ENCODE measurements at regions not wholly inside any gene's neighbourhood (a gene's known extent, or its start where the extent isn't known, plus 50 kb on each side); places are given as distances from the start of the nearest gene placed in this dataset.

- in situ Hi-C loops (cut with MboI; ENCODE audit: low sequenced_read_pairs, unreplicated experiment), result no loop called here
- DNase-seq (ENCODE audit: low spot score), result no peak
- TF ChIP-seq, protein P1, sequence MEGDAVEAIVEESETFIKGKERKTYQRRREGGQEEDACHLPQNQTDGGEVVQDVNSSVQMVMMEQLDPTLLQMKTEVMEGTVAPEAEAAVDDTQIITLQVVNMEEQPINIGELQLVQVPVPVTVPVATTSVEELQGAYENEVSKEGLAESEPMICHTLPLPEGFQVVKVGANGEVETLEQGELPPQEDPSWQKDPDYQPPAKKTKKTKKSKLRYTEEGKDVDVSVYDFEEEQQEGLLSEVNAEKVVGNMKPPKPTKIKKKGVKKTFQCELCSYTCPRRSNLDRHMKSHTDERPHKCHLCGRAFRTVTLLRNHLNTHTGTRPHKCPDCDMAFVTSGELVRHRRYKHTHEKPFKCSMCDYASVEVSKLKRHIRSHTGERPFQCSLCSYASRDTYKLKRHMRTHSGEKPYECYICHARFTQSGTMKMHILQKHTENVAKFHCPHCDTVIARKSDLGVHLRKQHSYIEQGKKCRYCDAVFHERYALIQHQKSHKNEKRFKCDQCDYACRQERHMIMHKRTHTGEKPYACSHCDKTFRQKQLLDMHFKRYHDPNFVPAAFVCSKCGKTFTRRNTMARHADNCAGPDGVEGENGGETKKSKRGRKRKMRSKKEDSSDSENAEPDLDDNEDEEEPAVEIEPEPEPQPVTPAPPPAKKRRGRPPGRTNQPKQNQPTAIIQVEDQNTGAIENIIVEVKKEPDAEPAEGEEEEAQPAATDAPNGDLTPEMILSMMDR (IDR thresholded peaks at IDR 0.05; ENCODE audit: borderline replicate concordance, control extremely low read depth, extremely low read depth, insufficient read depth, missing control alignments), result no peak
Observed at GRCh38 chr16:6106061-6106460, 1008.5 kb upstream of the EEF2KMT start.

DNA sequence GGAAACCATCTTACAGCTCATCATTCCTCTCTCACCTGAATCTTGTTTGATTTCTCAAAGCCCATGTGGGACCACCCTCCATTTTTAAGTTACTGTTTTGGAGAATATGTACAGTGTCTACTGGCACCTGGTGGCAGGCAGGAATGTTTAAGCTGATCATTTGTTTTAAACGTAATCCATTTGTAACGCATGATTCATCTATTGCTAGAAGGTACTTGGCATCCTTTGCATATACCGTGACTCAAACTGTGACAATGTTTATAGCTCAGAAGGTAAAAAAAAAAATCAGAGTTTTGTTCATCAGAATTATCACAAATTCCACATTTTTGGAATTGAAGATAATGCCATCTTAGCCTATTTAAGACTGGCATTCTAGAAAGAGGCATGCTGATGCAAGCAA lies 1007.5 kb upstream of the EEF2KMT start:
- TF ChIP-seq, protein P1 (IDR thresholded peaks at IDR 0.05; ENCODE audit: borderline replicate concordance, control extremely low read depth, extremely low read depth, insufficient read depth, missing control alignments), result no peak
- in situ Hi-C loops (cut with MboI; ENCODE audit: low sequenced_read_pairs, unreplicated experiment), result no loop called here

DNA sequence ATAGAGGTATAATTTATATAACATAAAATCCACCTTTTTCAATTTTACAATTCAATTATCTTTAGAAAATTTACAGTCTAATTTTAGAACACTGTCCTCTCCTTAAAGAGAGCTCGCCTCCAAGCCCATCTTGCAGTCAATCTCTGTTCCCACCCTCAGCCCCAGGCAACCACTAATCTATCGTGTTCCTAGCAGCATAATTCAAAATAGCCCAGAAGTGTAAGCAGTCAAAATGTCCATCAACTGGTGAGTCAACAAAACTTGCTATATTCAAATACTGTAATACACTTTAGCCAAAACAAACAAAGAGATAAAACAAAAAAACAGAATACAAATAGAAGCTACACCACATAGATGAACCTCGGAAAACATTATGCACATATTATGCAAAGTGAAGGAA lies 1006.8 kb upstream of the EEF2KMT start:
- no peak for DNase-seq (ENCODE audit: low spot score)
- in situ Hi-C loops (cut with MboI; ENCODE audit: low sequenced_read_pairs, unreplicated experiment), result no loop called here
- TF ChIP-seq, protein P1 (IDR thresholded peaks at IDR 0.05; ENCODE audit: borderline replicate concordance, control extremely low read depth, extremely low read depth, insufficient read depth, missing control alignments), result no peak

More for the DNA sequence above, 1007.5 kb upstream of the EEF2KMT start:
- DNase-seq (ENCODE audit: low spot score), result no peak

DNA sequence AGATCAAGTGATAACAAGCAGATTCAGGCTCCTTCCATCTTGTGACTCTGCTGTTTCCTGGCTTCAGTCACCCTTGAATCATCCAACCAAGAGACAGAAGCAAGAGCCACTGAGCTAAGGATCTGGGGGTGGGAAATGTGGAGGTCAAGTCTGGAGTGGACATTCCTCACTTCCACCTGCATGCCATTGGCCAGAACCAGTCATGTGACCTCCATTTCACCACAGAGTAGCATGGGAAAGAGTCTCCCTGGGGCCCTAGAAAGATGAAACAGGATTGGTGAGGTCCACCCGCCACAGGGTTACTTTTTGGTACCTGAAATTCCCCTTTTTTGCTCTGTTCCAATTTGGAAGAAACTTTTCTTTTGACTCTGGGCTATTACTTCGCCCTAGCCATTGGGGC lies 1006.0 kb upstream of the EEF2KMT start:
- in situ Hi-C loops (cut with MboI; ENCODE audit: low sequenced_read_pairs, unreplicated experiment), result no loop called here
- no peak for DNase-seq (ENCODE audit: low spot score)
- TF ChIP-seq, protein P1 (IDR thresholded peaks at IDR 0.05; ENCODE audit: borderline replicate concordance, control extremely low read depth, extremely low read depth, insufficient read depth, missing control alignments), result no peak

DNA sequence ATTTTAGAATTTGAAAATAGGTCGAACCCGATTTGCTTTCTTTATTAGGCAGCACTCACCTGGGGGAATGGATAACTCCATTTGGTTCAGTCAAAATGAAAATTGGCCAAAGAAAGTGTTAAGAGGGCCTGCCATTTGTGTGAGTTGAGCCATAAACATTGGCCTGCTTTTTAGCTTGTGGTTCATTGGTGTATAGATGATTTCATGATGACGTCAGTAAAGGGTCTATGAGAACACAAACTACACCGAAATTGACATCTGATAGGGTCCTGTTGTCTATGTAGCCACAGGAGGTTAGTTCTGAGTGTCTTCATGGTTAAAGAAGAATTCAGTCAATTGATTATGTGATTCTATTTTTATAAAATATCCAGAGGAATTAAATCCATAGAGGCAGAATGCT lies 1001.5 kb upstream of the EEF2KMT start:
- no peak for DNase-seq (ENCODE audit: low spot score)
- TF ChIP-seq, protein P1 (IDR thresholded peaks at IDR 0.05; ENCODE audit: borderline replicate concordance, control extremely low read depth, extremely low read depth, insufficient read depth, missing control alignments), result no peak
- in situ Hi-C loops (cut with MboI; ENCODE audit: low sequenced_read_pairs, unreplicated experiment), result no loop called here

DNA sequence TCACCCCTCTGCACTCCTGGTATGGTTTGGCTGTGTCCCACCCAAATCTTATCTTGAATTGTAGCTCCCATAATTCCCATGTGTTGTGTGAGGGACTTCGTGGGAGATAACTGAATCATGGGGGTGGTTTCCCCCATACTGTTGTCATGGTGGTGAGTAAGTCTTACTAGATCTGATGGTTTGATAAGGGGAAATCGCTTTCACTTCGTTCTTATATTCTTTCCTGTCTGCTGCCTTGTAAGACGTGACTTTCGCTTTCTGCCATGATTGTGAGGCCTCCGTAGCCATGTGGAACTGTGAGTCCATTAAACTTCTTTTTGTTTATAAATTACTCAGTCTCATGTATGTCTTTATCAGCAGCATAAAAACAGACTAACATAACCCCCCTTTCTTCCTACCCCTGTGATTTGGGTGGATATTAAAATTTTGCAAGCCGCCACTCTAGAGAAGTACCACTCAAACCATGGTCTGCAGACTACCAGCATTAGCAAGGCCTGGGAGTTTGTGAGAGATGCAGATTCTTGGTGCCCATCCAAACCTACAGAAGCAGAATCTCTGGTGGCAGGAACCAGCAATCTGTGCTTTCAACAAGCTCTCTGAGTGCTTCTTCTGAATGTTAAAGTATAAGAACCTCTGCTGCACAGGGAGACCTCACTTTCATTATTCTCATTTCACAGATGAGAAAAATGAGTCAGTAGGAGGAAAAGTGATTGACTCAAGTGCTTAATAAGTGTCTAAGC lies 999.5 kb upstream of the EEF2KMT start:
- TF ChIP-seq, protein P1 (IDR thresholded peaks at IDR 0.05; ENCODE audit: borderline replicate concordance, control extremely low read depth, extremely low read depth, insufficient read depth, missing control alignments), result no peak
- in situ Hi-C loops (cut with MboI; ENCODE audit: low sequenced_read_pairs, unreplicated experiment), result no loop called here
- no peak for DNase-seq (ENCODE audit: low spot score)

Data from GM13976 (cell line).